Glomerular endothelial cell (primary cell): ENCODE measurements at regions not wholly inside any gene's neighbourhood (a gene's known extent, or its start where the extent isn't known, plus 50 kb on each side); places are given as distances from the start of the nearest gene placed in this dataset.
"Not testable (repeated sequence)": the region's sequence is repeated elsewhere in the genome, so short reads cannot be mapped to it uniquely, and the experiment has no call there.

Source experiments
- DNase-seq: peaks from one replicate; pipeline ENCODE4 v3.0.0-alpha.2; 2011; ENCODE audit warnings: low read depth, low spot score; ENCODE audit errors: extremely low read depth

DNA sequence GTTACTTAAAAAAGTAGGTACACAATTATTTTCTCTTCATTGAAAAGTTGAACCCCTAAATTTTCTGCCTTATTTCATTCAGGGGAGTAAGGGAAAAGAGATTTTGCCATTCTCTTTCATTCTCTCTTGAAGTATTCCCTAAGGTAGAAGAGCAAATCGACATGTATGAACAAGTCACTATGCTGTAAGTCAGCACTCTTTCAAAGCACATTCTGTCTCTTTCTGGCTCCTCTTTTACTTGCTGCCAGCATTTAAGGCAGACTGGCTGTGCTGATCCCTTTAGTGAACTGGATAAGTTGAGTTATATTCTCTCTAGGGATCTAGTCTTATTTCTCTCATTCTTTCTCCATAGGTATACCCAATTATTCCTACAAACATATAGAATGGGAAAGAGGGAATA, 222.3 kb upstream of the ZWINT start:
- DNase-seq, result no peak

GRCh38 chr10:56567580-56567979, 206.5 kb upstream of the ZWINT start:
- DNase-seq, result no peak

- DNase-seq, result no peak
These were observed 200.3 kb upstream of the ZWINT start for GRCh38 chr10:56561336-56561735.

GRCh38 chr10:56551037-56551436, 190.0 kb upstream of the ZWINT start:
- no peak for DNase-seq

DNA sequence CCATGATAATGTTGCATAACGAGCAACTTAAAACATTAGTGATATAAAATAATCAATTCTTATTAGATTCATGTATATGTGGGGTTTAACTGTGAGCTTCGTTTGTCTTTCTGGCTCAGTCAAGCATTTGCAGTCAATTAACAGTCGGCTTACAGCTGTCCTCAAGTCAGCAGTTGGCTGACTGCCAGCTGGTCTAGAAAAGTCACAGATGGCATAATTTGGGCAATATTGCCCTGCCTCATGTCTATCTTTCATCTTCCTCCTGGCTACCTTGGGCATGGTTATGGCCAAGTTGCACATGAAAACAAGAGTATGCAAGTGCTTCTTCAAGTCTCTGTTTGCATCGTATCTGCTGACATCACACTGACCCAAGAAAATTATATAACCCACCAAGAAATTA, 186.1 kb upstream of the ZWINT start:
- DNase-seq, result no peak

- peak; percentile 2 for DNase-seq
These were observed 176.9 kb upstream of the ZWINT start for GRCh38 chr10:56537984-56538383.

DNA sequence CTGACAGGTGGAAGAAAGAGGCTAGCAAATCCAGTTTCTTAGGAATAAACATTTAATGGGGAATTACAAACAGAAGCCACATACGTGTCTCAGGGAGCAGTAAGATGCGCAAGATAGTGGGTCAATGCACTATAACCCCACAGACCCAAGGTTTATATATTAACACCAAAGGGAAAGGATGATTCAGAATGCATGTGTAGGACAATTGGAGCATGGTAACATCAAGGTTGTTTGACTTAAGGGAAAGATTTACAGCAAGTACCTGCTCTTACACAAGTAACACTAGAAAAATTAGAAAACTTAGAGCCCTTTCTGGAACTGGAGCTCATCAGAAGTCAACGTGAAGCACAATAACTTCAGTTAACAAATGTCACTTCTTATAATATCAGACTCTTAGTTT, 161.1 kb upstream of the ZWINT start:
- DNase-seq, result no peak

DNA sequence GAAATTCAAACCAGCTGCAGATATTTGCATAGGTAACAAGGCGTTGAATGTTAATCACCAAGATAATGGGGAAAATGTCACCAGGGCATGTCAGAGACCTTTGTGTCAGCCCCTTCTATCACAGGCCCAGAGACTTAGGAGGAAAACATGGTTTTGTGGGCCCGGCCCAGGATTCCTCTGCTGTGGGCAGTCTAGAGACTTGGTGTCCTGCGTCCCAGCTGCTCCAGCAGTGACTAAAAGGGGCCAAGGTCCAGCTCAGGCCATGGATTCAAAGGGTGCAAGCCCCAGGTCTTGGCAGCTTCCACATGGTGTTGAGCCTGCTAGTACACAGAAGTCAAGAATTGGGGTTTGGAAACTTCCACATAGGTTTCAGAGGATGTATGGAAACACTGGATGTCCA, 147.5 kb upstream of the ZWINT start:
- no peak for DNase-seq

GRCh38 chr10:56507033-56507432, 146.0 kb upstream of the ZWINT start:
- no peak for DNase-seq

DNA sequence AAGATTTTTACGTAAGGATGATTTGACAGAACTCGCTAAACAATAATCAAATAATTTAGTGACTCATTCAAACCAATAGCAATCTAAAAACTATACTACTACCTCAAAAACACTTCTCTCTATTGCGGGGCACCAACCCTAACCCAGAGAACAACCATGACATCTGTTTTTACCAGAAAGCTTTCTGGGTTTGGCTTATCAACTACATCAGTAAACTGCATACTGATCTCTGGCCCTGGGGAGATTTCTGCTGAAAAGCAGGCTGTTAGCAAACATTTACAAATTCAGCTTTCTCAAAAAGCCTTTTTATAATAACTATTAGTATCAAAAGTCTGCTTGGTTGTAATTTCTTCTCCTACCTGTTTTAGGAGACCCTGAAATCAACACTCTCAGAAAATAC, 144.5 kb upstream of the ZWINT start:
- DNase-seq, result no peak

- DNase-seq, result no peak
These were observed 135.1 kb upstream of the ZWINT start for GRCh38 chr10:56496186-56496486.

- no peak for DNase-seq
These were observed 126.7 kb upstream of the ZWINT start for GRCh38 chr10:56487746-56488145.

DNA sequence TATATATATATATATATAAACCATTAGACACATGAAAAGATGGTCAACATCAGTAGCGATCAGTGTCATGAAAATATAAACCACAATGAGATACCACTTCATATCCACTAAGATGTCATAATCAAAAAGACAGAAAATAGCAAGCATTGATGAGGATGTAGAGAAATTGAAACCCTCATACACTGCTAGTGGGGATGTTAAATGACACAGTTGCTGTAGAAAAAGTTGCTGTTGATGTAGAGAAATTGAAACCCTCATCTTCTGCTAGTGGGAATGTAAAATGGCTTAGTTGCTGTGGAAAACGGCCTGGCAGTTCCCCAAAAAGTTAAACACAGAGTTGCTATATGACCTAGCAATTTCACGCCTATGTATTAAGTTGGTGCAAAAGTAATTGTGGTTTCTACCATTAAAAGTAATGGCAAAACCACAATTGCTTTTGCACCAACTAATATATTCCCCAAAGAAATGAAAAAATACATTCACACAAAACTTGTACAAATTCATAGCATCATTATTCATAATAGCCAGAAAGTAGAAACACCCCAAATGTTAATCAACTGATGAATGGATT, 120.5 kb upstream of the ZWINT start:
- DNase-seq, result no peak

DNA sequence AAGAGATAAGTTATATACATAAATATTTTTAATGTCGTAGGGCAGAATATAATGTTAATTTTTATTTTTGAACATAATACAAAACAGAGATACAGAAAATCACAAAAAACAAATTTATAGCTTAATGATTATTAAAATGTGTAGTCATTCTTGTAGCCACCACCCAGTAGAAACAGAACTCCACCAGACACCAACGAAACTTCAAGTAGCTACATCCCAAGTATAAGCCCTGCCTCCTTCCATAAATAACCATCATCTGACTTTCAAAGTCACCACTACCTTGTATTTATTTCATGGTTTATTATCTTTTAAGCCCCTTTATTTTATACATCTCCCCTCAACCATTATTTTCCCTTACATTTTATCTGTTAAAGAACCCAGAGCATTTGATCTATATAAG, 111.9 kb upstream of the ZWINT start:
- DNase-seq, result no peak

DNA sequence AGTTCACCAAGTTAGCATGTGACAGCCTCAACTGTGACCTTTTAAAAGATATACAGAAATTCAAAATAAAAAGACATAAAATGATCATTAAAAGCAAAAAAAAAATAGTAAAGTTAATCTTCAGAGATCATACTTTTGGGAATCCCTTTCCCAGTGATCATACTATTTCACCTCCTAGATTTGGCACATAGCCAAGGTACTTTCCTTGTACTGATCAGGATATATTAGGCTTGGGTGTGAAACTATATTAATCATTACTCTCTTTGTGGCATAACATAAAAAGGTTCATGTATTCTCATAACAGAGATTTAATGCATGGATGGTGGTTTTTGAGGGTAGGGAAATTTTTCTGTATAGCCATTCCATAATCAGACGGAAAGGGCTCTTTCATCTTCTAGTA, 109.6 kb upstream of the ZWINT start:
- DNase-seq, result no peak

DNA sequence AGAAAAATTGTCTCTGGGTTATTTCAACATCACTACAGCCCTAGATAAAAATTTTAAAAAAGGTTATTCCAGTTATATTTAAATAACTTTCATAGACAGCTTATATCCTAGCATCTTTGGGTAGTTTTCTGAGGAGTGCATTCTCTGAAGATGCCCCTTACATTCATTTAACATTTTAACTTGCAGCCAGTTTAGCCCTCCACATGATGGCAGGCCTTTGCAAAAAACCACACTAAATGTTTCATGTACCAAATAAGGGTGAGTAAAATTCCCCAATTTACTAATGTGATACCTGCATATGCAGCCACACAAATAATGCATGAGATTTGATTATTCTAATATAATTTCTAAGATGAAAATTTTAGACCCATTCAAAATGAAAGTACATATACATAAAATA, 108.4 kb upstream of the ZWINT start:
- DNase-seq, result no peak

DNA sequence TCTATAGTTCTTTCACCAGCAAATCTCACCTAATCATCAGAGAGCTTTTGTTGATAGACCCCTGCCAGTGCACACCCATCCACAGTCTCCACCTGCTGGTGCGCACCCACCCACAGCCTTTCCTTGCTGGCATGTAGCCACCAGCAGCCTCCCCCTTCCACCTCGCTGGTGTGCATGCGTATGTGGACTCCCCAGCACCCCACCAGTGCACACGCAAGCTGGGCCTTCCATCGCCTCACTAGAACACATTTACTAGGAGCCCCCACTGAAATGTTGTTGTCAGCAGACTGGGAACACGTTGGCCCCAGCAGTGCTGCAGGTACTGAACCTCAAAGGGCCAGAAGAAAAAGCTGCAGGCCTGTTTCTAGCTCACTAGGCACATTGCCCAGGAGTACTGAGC, 104.9 kb upstream of the ZWINT start:
- no peak for DNase-seq

DNA sequence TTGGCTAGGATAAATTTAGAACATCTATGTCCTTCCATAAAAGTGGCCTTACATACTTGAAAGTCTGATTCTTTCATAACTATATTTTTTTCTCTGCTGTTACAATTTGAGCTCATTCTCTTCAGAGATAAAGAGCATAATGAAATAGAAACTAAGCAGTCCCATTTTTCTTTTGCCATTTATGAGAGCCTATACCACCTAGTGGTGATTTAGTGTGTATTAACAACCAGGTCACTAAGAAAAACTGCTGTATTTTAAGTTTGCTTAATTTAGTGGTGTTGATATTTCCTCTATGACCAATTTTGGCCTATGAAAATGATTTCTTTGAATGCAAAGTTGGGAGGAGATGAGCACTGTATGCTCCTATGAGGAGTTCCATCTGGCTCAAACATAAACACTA, 88.7 kb upstream of the ZWINT start:
- no peak for DNase-seq

- not testable (repeated sequence) for DNase-seq
These were observed 86.6 kb upstream of the ZWINT start for GRCh38 chr10:56447613-56448012.

GRCh38 chr10:56441337-56441736, 80.3 kb upstream of the ZWINT start:
- not testable (repeated sequence) for DNase-seq
